PC-9 (cell line): ENCODE measurements at regions not wholly inside any gene's neighbourhood (a gene's known extent, or its start where the extent isn't known, plus 50 kb on each side); places are given as distances from the start of the nearest gene placed in this dataset.
A peak's percentile ranks its signal among the peaks of the same experiment; 100 is the strongest.

Experiments
- BruUV-seq: library from RNA; stranded (reverse); fragments of 400-500 nt; replicated peaks from 2 replicates; lab custom pipeline; 2021; lab: Mats Ljungman, UMichigan
- CTCF ChIA-PET: fragments of 300-600 bp; sonication (Branson Sonifier 250); formaldehyde crosslinking; loops from one replicate; lab custom pipeline; 2022; ENCODE audit warnings: antibody characterized with exemption; lab: Charles Lee
- POLR2A ChIA-PET: fragments of 300-600 bp; sonication (Branson Sonifier 250); formaldehyde crosslinking; loops from one replicate; lab custom pipeline; 2022; ENCODE audit warnings: antibody characterized with exemption; ENCODE audit not compliant: unreplicated experiment; lab: Charles Lee
- DNase-seq, 2 experiments: peaks; one replicate each; pipeline versions ENCODE4 v3.0.0 to v3.0.0-alpha.2; 2015 to 2022; ENCODE audit warnings: mixed read lengths in 1 of 2
- H2AFZ ChIP-seq: fragments of 200-600 bp; sonication (generic); 2 replicates; pipeline ENCODE4 v1.8.1; 2017; ENCODE audit warnings: antibody characterized with exemption
- H3F3A ChIP-seq: fragments of 200-600 bp; sonication (generic); 2 replicates; pipeline ENCODE4 v1.8.1; 2017; ENCODE audit warnings: antibody characterized with exemption, mild to moderate bottlenecking, low read depth; ENCODE audit not compliant: insufficient read depth
- H3K27ac ChIP-seq: fragments of 200-600 bp; sonication (generic); 2 replicates; pipeline ENCODE4 v1.6.1; 2016; ENCODE audit warnings: mixed run types
- H3K27me3 ChIP-seq: fragments of 200-600 bp; sonication (generic); 2 replicates; pipeline ENCODE4 v1.6.1; 2016; ENCODE audit warnings: low read depth, mixed run types; ENCODE audit not compliant: insufficient read depth
- H3K36me3 ChIP-seq: fragments of 200-600 bp; sonication (generic); 2 replicates; pipeline ENCODE4 v1.6.1; 2016; ENCODE audit warnings: low read depth, mixed run types
- H3K4me1 ChIP-seq: fragments of 200-600 bp; sonication (generic); replicated peaks from 2 replicates; pipeline ENCODE4 v1.6.1; 2016; ENCODE audit warnings: mixed run types; ENCODE audit not compliant: insufficient read depth
- H3K4me2 ChIP-seq: fragments of 200-600 bp; sonication (generic); 2 replicates; pipeline ENCODE4 v1.6.1; 2017; ENCODE audit warnings: mixed run types
- H3K4me3 ChIP-seq: fragments of 200-600 bp; sonication (generic); 2 replicates; pipeline ENCODE4 v1.6.1; 2016; ENCODE audit warnings: mixed run types
- H3K79me2 ChIP-seq: fragments of 200-600 bp; sonication (generic); 2 replicates; pipeline ENCODE4 v1.6.1; 2017; ENCODE audit warnings: low read depth, mixed run types
- H3K9me2 ChIP-seq: fragments of 200-600 bp; sonication (generic); 2 replicates; pipeline ENCODE4 v1.8.1; 2017; ENCODE audit warnings: mild to moderate bottlenecking; ENCODE audit not compliant: insufficient read depth
- H3K9me3 ChIP-seq: fragments of 200-600 bp; sonication (generic); 2 replicates; pipeline ENCODE4 v1.8.1; 2016; ENCODE audit warnings: low read depth; ENCODE audit not compliant: insufficient read depth
- H4K20me1 ChIP-seq: fragments of 200-600 bp; sonication (generic); 2 replicates; pipeline ENCODE4 v1.8.1; 2017; ENCODE audit not compliant: insufficient read depth
- CTCF ChIP-seq: fragments of 200-600 bp; sonication (generic); conservative IDR thresholded peaks from 2 replicates; pipeline ENCODE4 v1.6.1; 2017; ENCODE audit warnings: mixed run types, antibody characterized with exemption, mild to moderate bottlenecking, moderate library complexity
- EZH2 ChIP-seq: fragments of 200-600 bp; sonication (generic); IDR thresholded peaks from 2 replicates; pipeline ENCODE4 v1.8.0; 2017; ENCODE audit warnings: antibody characterized with exemption, low read depth
- intact Hi-C: fragments of 100-400 bp; cut with micrococcal nuclease; formaldehyde crosslinking; loops from one replicate; pipeline ENCODE4 v1.10.0; 2022; ENCODE audit not compliant: unreplicated experiment

- no peaks in the 10 kb centered on the region for H3K9me3 ChIP-seq
- H3K27ac ChIP-seq: no peak overlapping the region
- BruUV-seq: no TSS peak
- H3K79me2 ChIP-seq: no peaks in the 10 kb centered on the region
- H3K4me3 ChIP-seq: no peak overlapping the region
- no peak for TF ChIP-seq CTCF
- no peak for TF ChIP-seq EZH2
- H2AFZ ChIP-seq: no peak overlapping the region
- peak overlapping the region; percentile 15; the same call in 1 of the 2 replicates for H3K4me2 ChIP-seq
- no peaks in the 10 kb centered on the region for H3K36me3 ChIP-seq
- no peak for DNase-seq
- peaks cover 17% of the 10 kb centered on the region; the same call in 1 of the 2 replicates for H3F3A ChIP-seq
- CTCF ChIA-PET: no interaction called here
- no peaks in the 10 kb centered on the region for H3K9me2 ChIP-seq
- H3K4me1 ChIP-seq: peaks cover 14% of the 10 kb centered on the region
- POLR2A ChIA-PET: no interaction called here
- H3K27me3 ChIP-seq: no peaks in the 10 kb centered on the region
- intact Hi-C loops: no loop called here
- H4K20me1 ChIP-seq: no peaks in the 10 kb centered on the region
Observed at GRCh38 chr22:27046603-27047002, 389.2 kb downstream of the MIAT start.

GRCh38 chr22:27050771-27051170, 393.4 kb downstream of the MIAT start:
- Histone ChIP-seq H3K4me1 (peaks cover 8% of the 10 kb centered on the region), H3K36me3 (no peaks in the 10 kb centered on the region), H3K27ac (no peak overlapping the region), H2AFZ (no peak overlapping the region), H4K20me1 (no peaks in the 10 kb centered on the region), H3K9me2 (no peaks in the 10 kb centered on the region), H3K27me3 (no peaks in the 10 kb centered on the region), H3K79me2 (no peaks in the 10 kb centered on the region), H3K9me3 (no peaks in the 10 kb centered on the region), H3K4me3 (no peak overlapping the region), H3F3A (peaks cover 3% of the 10 kb centered on the region; the same call in 1 of the 2 replicates), H3K4me2 (no peak overlapping the region)
- TF ChIP-seq CTCF (no peak), EZH2 (no peak)
- intact Hi-C loops: no loop called here
- BruUV-seq: no TSS peak
- DNase-seq: no peak
- ChIA-PET CTCF (interaction anchor here (0.6 kb wide), 1 partner anchor 23 kb away, joined by 3 read pairs; no protein-coding TSS in a partner anchor), POLR2A (no interaction called here)

- Histone ChIP-seq H3K4me2 (no peak overlapping the region), H2AFZ (no peak overlapping the region), H3K27me3 (no peaks in the 10 kb centered on the region), H3F3A (no peaks in the 10 kb centered on the region), H3K4me1 (peaks cover 1% of the 10 kb centered on the region), H3K79me2 (no peaks in the 10 kb centered on the region), H3K27ac (no peak overlapping the region), H4K20me1 (no peaks in the 10 kb centered on the region), H3K9me2 (no peaks in the 10 kb centered on the region), H3K4me3 (no peak overlapping the region), H3K9me3 (no peaks in the 10 kb centered on the region), H3K36me3 (no peaks in the 10 kb centered on the region)
- intact Hi-C loops: no loop called here
- no peak for DNase-seq
- POLR2A ChIA-PET: no interaction called here
- CTCF ChIA-PET: no interaction called here
- no TSS peak for BruUV-seq
- TF ChIP-seq EZH2: no peak
- TF ChIP-seq CTCF: no peak
Observed at GRCh38 chr22:27051407-27051806, 394.0 kb downstream of the MIAT start.
